ENCODE measurements at regions not wholly inside any gene's neighbourhood (a gene's known extent, or its start where the extent isn't known, plus 50 kb on each side); places are given as distances from the start of the nearest gene placed in this dataset.
"Not testable (repeated sequence)": the region's sequence is repeated elsewhere in the genome, so short reads cannot be mapped to it uniquely, and the experiment has no call there.

DNA sequence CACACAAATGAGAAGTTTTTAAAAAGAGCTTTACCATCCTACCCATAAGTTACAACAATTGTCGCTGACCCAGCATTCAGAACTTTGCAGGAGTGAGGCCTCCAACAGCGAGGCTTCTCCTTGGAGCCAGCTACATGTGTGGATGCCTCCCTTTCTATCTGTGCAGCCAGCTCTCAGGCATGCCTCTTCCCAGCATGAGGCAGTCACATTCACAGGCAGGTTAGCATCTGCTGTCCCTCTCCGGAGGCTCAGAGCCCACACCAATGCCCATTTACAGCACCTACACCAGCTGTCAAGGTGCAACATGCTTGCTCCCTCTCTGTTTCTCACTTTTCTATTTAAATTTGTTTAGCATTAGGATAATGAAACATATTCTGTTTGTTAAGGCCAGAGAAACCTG, 278.7 kb upstream of the PODXL start:
- H3K4me3 ChIP-seq (ENCODE audit: low read depth, low read length) = no peak overlapping the region
- no peak overlapping the region for H2AFZ ChIP-seq (ENCODE audit: low read length, unreplicated experiment)
- H3K27ac ChIP-seq (ENCODE audit: low read depth, low read length) = no peak overlapping the region
- no peaks in the 10 kb centered on the region for H3K36me3 ChIP-seq (ENCODE audit: insufficient read depth, low read length)
- H3K4me1 ChIP-seq (ENCODE audit: control insufficient read depth, insufficient read depth, low read length, unreplicated experiment) = no peaks in the 10 kb centered on the region
- peaks cover 25% of the 10 kb centered on the region for H3K27me3 ChIP-seq (ENCODE audit: insufficient read depth, low read length)
- H3K79me2 ChIP-seq (ENCODE audit: control insufficient read depth, insufficient read depth, low read length, unreplicated experiment) = no peaks in the 10 kb centered on the region

GRCh38 chr7:131830681-131831080, 274.3 kb upstream of the PODXL start:
- Histone ChIP-seq H3K27me3 (ENCODE audit: insufficient read depth, low read length) (peaks cover 25% of the 10 kb centered on the region; the same call in 1 of the 2 replicates), H2AFZ (ENCODE audit: low read length, unreplicated experiment) (no peak overlapping the region), H3K27ac (ENCODE audit: low read depth, low read length) (no peak overlapping the region), H3K79me2 (ENCODE audit: control insufficient read depth, insufficient read depth, low read length, unreplicated experiment) (no peaks in the 10 kb centered on the region), H3K36me3 (ENCODE audit: insufficient read depth, low read length) (no peaks in the 10 kb centered on the region), H3K4me3 (ENCODE audit: low read depth, low read length) (no peak overlapping the region), H3K4me1 (ENCODE audit: control insufficient read depth, insufficient read depth, low read length, unreplicated experiment) (no peaks in the 10 kb centered on the region)

GRCh38 chr7:131829947-131830558, 273.6 kb upstream of the PODXL start:
- Histone ChIP-seq H3K27ac (ENCODE audit: low read depth, low read length) (no peak overlapping the region), H3K27me3 (ENCODE audit: insufficient read depth, low read length) (peaks cover 25% of the 10 kb centered on the region; the same call in 1 of the 2 replicates), H3K36me3 (ENCODE audit: insufficient read depth, low read length) (no peaks in the 10 kb centered on the region), H3K79me2 (ENCODE audit: control insufficient read depth, insufficient read depth, low read length, unreplicated experiment) (no peaks in the 10 kb centered on the region), H2AFZ (ENCODE audit: low read length, unreplicated experiment) (no peak overlapping the region), H3K4me1 (ENCODE audit: control insufficient read depth, insufficient read depth, low read length, unreplicated experiment) (no peaks in the 10 kb centered on the region), H3K4me3 (ENCODE audit: low read depth, low read length) (no peak overlapping the region)

GRCh38 chr7:131827421-131827820, 271.0 kb upstream of the PODXL start:
- Histone ChIP-seq H3K27me3 (ENCODE audit: insufficient read depth, low read length) (peaks cover 25% of the 10 kb centered on the region; the same call in 1 of the 2 replicates), H3K79me2 (ENCODE audit: control insufficient read depth, insufficient read depth, low read length, unreplicated experiment) (no peaks in the 10 kb centered on the region), H3K27ac (ENCODE audit: low read depth, low read length) (no peak overlapping the region), H3K36me3 (ENCODE audit: insufficient read depth, low read length) (no peaks in the 10 kb centered on the region), H3K4me1 (ENCODE audit: control insufficient read depth, insufficient read depth, low read length, unreplicated experiment) (no peaks in the 10 kb centered on the region), H3K4me3 (ENCODE audit: low read depth, low read length) (no peak overlapping the region), H2AFZ (ENCODE audit: low read length, unreplicated experiment) (no peak overlapping the region)

- Histone ChIP-seq H3K36me3 (ENCODE audit: insufficient read depth, low read length) (no peaks in the 10 kb centered on the region), H3K4me1 (ENCODE audit: control insufficient read depth, insufficient read depth, low read length, unreplicated experiment) (no peaks in the 10 kb centered on the region), H3K27ac (ENCODE audit: low read depth, low read length) (no peak overlapping the region), H3K79me2 (ENCODE audit: control insufficient read depth, insufficient read depth, low read length, unreplicated experiment) (no peaks in the 10 kb centered on the region), H2AFZ (ENCODE audit: low read length, unreplicated experiment) (no peak overlapping the region), H3K4me3 (ENCODE audit: low read depth, low read length) (no peak overlapping the region), H3K27me3 (ENCODE audit: insufficient read depth, low read length) (peaks cover 25% of the 10 kb centered on the region; the same call in 1 of the 2 replicates)
These were observed 270.5 kb upstream of the PODXL start for GRCh38 chr7:131826960-131827359.

DNA sequence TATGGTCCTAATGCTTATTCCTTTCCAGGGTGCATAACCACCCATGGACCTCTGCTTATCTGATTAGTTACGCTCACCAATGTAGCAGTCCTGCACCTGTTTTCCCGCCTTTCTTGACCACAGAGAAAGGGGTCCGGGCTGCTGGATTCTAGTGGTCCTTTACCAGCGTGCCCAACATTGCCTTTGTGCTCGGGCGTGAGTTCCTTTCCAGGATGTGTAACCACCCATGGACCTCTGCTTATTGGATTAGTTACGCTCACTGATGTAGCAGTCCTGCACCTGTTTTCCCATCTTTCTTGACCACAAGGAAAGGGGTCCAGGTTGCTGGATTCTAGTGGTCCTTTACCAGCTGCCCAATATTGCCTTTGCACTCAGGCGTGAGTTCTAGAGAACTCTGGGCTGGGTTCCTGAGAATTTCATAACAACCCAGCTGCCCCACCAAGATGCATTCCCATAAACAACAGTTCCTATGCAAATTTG, 267.6 kb upstream of the PODXL start:
- H3K4me1 ChIP-seq (ENCODE audit: control insufficient read depth, insufficient read depth, low read length, unreplicated experiment); H3K79me2 ChIP-seq (ENCODE audit: control insufficient read depth, insufficient read depth, low read length, unreplicated experiment); H2AFZ ChIP-seq (ENCODE audit: low read length, unreplicated experiment); H3K4me3 ChIP-seq (ENCODE audit: low read depth, low read length); H3K27ac ChIP-seq (ENCODE audit: low read depth, low read length); H3K36me3 ChIP-seq (ENCODE audit: insufficient read depth, low read length): not testable (repeated sequence)
- H3K27me3 ChIP-seq (ENCODE audit: insufficient read depth, low read length) = peaks cover 14% of the 10 kb centered on the region

GRCh38 chr7:131819891-131820290, 263.5 kb upstream of the PODXL start:
- Histone ChIP-seq H3K27me3 (ENCODE audit: insufficient read depth, low read length) (peaks cover 11% of the 10 kb centered on the region), H3K27ac (ENCODE audit: low read depth, low read length) (no peak overlapping the region)

DNA sequence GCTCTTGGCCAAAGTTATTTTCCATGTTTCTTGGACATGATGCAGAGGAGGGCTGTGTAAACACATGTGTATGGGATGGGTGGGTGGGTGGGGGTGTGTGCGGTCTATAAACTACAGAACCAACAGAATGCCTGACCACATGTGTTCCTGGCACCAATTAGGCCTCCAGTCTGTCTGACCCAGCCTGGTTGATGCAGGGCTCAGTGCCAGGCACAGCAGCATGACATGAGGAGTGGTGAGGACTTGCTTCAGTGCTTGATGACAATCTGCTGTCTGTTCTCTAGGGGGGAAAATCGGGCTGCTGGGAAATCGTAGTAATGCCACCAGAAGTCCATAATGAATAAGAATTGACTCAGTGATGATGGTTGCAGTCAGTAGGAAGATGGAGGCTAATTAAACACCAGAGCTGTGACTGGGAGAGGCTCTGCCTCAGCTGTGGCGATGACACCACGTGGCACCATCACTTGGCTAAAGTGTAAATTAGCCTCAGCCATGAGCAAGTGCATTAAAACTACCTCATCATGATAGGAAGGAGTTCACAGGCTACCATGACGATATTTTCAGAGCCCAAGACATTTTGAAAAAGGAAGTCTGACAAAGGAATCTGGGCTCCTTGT, 260.1 kb upstream of the PODXL start:
- H3K79me2 ChIP-seq (ENCODE audit: control insufficient read depth, insufficient read depth, low read length, unreplicated experiment) = no peaks in the 10 kb centered on the region
- H3K36me3 ChIP-seq (ENCODE audit: insufficient read depth, low read length) = no peaks in the 10 kb centered on the region
- no peak overlapping the region for H3K4me3 ChIP-seq (ENCODE audit: low read depth, low read length)
- peaks cover 8% of the 10 kb centered on the region for H3K27me3 ChIP-seq (ENCODE audit: insufficient read depth, low read length)
- H3K27ac ChIP-seq (ENCODE audit: low read depth, low read length) = no peak overlapping the region
- H3K4me1 ChIP-seq (ENCODE audit: control insufficient read depth, insufficient read depth, low read length, unreplicated experiment) = no peaks in the 10 kb centered on the region
- no peak overlapping the region for H2AFZ ChIP-seq (ENCODE audit: low read length, unreplicated experiment)

More at GRCh38 chr7:131819891-131820290, 263.5 kb upstream of the PODXL start:
- Histone ChIP-seq H2AFZ (ENCODE audit: low read length, unreplicated experiment) (no peak overlapping the region), H3K4me3 (ENCODE audit: low read depth, low read length) (no peak overlapping the region), H3K4me1 (ENCODE audit: control insufficient read depth, insufficient read depth, low read length, unreplicated experiment) (no peaks in the 10 kb centered on the region), H3K79me2 (ENCODE audit: control insufficient read depth, insufficient read depth, low read length, unreplicated experiment) (no peaks in the 10 kb centered on the region), H3K36me3 (ENCODE audit: insufficient read depth, low read length) (no peaks in the 10 kb centered on the region)

DNA sequence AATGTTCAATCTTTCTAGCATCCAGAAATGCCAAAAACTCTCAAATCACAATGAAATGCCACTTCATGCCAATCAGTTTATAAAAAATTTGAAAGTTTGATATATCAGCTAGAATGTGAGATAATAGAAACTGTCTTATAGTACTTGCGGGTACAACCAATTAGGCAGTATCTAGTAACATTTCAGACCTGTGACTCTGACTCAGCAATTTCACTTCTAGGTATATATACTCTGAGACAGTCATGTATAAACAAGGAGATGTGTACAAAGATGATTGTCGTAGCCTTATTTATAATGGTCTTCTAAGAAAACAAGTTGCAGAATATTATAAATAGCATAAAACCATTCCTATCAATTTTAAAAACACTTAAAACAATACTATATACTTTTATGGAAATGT, 252.3 kb upstream of the PODXL start:
- Histone ChIP-seq H3K27me3 (ENCODE audit: insufficient read depth, low read length) (peaks cover 16% of the 10 kb centered on the region), H3K79me2 (ENCODE audit: control insufficient read depth, insufficient read depth, low read length, unreplicated experiment) (no peaks in the 10 kb centered on the region), H2AFZ (ENCODE audit: low read length, unreplicated experiment) (no peak overlapping the region), H3K36me3 (ENCODE audit: insufficient read depth, low read length) (no peaks in the 10 kb centered on the region), H3K4me3 (ENCODE audit: low read depth, low read length) (no peak overlapping the region), H3K4me1 (ENCODE audit: control insufficient read depth, insufficient read depth, low read length, unreplicated experiment) (no peaks in the 10 kb centered on the region), H3K27ac (ENCODE audit: low read depth, low read length) (no peak overlapping the region)

DNA sequence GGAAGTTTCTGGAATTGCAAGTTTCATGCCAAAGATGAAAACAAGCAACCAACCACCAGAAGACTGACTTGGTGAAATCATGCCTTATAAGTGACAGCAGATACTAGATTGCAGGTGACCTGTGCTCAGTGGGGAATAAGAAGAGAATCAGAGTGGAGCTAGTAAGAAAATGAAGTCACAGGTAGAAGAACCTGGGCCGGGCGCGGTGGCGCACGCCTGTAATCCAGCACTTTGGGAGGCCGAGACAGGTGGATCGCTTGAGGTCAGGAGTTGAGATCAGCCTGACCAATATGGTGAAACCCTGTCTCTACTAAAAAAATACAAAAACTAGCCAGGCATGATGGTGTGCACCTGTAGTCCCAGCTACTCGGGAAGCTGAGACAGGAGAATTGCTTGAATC, 251.7 kb upstream of the PODXL start:
- not testable (repeated sequence) for H3K36me3 ChIP-seq (ENCODE audit: insufficient read depth, low read length); H3K4me3 ChIP-seq (ENCODE audit: low read depth, low read length); H3K27ac ChIP-seq (ENCODE audit: low read depth, low read length); H2AFZ ChIP-seq (ENCODE audit: low read length, unreplicated experiment); H3K79me2 ChIP-seq (ENCODE audit: control insufficient read depth, insufficient read depth, low read length, unreplicated experiment); H3K4me1 ChIP-seq (ENCODE audit: control insufficient read depth, insufficient read depth, low read length, unreplicated experiment)
- peaks cover 16% of the 10 kb centered on the region for H3K27me3 ChIP-seq (ENCODE audit: insufficient read depth, low read length)

DNA sequence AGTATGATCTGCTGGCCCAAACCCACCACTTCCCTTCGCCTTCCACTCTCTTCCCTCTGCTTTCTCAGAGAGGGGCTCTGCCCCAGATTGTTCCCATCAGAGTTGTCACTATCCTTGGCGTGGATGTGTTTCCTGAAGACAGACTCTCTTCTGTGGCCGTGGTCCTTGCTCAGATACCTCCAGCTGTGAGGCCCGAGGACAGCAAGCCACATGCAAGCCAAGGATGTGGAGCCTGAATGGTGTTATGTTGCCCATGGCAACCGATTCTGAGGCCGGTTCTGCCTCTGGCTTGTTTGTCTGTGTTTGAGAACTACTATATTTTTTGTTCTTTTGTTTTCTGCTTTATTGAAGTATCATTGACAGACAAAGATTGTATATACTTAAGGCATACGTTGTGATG, 247.4 kb upstream of the PODXL start:
- no peak overlapping the region for H3K27ac ChIP-seq (ENCODE audit: low read depth, low read length)
- H3K4me3 ChIP-seq (ENCODE audit: low read depth, low read length) = no peak overlapping the region
- H3K36me3 ChIP-seq (ENCODE audit: insufficient read depth, low read length) = no peaks in the 10 kb centered on the region
- peaks cover 4% of the 10 kb centered on the region for H3K27me3 ChIP-seq (ENCODE audit: insufficient read depth, low read length)
- no peaks in the 10 kb centered on the region for H3K4me1 ChIP-seq (ENCODE audit: control insufficient read depth, insufficient read depth, low read length, unreplicated experiment)
- H3K79me2 ChIP-seq (ENCODE audit: control insufficient read depth, insufficient read depth, low read length, unreplicated experiment) = no peaks in the 10 kb centered on the region
- H2AFZ ChIP-seq (ENCODE audit: low read length, unreplicated experiment) = no peak overlapping the region

Data from ACC112 (cell line).